HG03432 (cell line): ENCODE measurements at regions not wholly inside any gene's neighbourhood (a gene's known extent, or its start where the extent isn't known, plus 50 kb on each side); places are given as distances from the start of the nearest gene placed in this dataset.
"Not testable (repeated sequence)": the region's sequence is repeated elsewhere in the genome, so short reads cannot be mapped to it uniquely, and the experiment has no call there.

Source experiments
- ATAC-seq: cut with Tn5 transposase; IDR thresholded peaks from one replicate; pipeline ENCODE4 v1.9.1; 2021; ENCODE audit warnings: mild to moderate bottlenecking, moderate library complexity; ENCODE audit not compliant: unreplicated experiment

DNA sequence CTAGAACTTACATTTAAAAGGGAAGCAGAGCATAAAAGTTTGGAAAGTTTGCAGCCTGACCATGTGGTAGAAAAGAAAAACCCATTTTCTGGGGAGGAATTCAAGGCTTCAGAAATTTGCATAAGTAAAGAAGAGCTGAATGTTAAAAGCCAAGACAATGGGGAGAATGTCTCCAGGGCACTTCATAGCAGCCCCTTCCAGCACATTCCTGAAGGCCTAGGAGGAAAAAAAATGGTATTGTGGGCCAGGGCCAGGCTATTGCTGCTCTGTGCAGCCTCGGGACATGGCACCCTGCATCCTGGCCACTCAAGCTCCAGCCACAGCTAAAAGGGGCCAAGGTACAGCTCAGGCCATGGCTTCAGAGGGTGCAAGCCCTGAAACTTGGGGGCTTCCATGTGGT lies 474.2 kb upstream of the MDGA2 start:
- not testable (repeated sequence) for ATAC-seq

DNA sequence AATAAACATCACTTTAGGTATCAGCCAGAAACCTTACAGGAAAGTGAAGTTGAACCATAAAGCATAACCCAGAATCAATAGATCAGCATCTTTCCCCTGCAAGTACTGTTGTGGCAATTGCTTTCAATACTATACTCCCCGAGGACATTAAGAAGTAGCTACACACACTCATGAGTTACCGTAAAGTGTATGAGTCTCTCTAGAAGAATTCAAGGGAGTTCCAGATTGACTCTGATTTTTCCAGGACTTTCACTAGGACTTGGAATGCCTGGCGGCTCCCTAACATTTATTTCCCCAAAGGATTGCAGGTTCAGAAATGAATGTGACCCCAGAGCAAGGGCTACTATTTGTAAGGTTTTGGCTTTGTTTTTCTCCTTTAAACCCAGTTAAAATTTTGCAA lies 465.4 kb upstream of the MDGA2 start:
- no peak for ATAC-seq

- no peak for ATAC-seq
Observed at GRCh38 chr14:48129472-48129871, 454.1 kb upstream of the MDGA2 start.

DNA sequence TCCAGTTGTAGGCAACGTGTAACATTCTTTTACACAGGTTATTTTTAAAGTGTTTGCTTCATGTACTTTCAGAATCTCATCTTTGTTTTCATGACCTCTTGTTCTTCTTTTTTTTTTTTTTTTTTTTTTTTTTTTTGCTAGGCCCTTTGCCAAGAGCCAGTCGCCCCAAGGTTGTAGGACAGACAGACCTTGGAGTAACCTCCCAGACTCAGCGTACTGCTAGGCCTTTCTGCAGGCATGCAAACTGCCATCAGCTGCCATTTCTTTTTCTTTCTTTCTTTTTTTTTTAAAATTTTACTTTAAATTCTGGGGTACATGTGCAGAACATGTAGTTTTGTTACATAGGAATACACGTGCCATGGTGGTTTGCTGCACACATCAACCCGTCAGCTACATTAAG lies 452.3 kb upstream of the MDGA2 start:
- ATAC-seq = no peak

- ATAC-seq = no peak
Observed at GRCh38 chr14:48125654-48126053, 450.2 kb upstream of the MDGA2 start.

DNA sequence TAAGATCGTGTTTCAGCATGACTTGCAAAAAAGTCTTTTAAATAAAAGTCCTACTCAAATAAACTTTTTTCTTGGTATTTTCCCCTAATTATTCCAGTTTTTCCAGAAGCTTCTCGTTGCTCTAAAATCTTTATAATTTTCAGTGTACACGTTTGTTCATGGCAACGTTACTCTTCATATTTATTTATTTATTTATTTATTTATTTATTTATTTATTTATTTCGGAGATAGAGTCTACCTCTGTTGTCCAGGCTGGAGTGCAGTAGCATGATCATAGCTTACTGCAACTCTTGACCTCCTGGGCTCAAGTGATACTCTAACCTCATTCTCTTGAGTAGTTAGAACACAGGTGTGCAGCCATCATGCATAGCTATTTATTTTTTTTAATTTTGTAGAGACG lies 438.3 kb upstream of the MDGA2 start:
- no peak for ATAC-seq

- ATAC-seq = no peak
Observed at GRCh38 chr14:48111151-48111550, 435.7 kb upstream of the MDGA2 start.

DNA sequence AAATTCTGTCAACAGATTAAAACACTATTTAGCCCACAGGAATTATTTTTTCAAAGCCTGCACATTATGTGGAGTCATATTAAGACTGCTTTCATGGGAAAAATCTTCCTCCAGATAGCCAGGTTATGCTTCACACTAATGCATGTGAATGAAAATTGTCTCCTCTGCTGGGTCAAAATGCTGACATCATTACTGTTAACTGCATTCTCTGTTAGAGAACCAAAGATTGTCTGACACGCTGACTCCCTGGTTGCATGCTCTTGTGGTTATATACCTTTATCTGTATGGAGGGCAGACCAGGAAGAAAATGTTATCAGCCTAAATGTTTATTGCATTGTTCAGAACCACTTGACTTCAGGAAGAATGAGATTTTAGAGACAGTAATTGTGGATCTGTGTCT lies 432.2 kb upstream of the MDGA2 start:
- no peak for ATAC-seq

- ATAC-seq = no peak
Observed at GRCh38 chr14:48096897-48097296, 421.5 kb upstream of the MDGA2 start.

DNA sequence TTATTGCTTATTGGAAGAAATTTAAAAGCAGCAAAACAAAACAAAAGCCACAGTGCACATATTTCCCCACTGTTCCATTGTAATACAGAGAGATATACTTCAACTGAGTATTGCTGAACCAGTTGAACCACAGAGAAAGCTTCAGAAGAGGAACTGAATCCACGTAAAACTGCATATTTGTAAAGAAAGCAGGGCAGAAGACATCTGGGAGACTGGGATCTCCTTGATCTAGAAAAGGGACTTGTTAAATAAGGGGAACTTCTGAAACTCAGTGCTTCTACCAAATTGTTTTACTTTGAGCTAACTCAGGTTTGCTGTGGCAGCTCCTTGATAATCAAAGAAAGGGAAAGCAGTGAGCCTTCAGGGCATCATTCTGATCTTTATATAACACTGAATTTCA lies 411.1 kb upstream of the MDGA2 start:
- no peak for ATAC-seq

DNA sequence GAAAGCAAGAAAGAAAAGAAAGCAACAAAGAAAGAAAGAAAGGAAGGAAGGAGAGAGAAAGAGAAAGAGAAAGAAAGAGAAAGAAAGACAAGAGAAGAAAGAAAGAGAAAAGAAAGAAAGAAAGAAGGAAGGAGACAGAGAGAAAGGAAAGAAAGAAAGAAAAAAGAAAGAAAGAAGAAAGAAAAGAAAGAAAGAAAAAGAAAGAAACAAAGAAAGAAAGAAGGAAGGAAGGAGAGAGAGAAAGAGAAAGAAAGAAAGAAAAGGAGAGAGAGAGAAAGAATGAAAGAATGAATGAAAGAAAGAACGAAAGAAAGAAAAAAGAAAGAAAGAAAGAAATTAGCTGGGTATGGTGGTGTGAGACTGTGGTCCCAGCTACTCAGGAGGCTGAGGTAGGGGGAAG lies 400.1 kb upstream of the MDGA2 start:
- ATAC-seq = no peak

GRCh38 chr14:48052973-48053372 lies 377.6 kb upstream of the MDGA2 start:
- no peak for ATAC-seq

GRCh38 chr14:48035836-48036235 lies 360.4 kb upstream of the MDGA2 start:
- ATAC-seq = no peak

- no peak for ATAC-seq
Observed at GRCh38 chr14:48027115-48027514, 351.7 kb upstream of the MDGA2 start.

- ATAC-seq = no peak
Observed at GRCh38 chr14:48023881-48024280, 348.5 kb upstream of the MDGA2 start.

- not testable (repeated sequence) for ATAC-seq
Observed at GRCh38 chr14:48011484-48011883, 336.1 kb upstream of the MDGA2 start.

- peak; percentile 71 for ATAC-seq
Observed at GRCh38 chr14:48008646-48009045, 333.2 kb upstream of the MDGA2 start.

DNA sequence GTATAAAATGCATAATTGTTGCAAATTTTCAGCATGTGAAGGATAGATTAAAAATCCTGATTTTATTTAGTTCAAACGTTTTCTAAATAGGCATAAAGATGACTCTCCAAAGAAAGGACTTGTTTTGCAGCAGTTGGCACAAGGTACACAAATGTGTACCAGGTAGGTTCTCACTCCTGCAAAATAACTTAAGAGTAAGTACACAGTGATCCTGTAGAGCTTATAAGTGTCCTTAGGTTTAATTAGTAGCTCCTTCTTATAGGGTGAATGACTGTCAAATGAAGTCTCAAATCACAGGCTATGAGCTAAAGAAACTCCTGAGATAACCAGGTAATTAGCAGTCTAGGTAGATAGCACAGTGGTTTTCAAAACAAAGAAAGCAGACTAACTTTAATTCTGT lies 330.6 kb upstream of the MDGA2 start:
- ATAC-seq = no peak

DNA sequence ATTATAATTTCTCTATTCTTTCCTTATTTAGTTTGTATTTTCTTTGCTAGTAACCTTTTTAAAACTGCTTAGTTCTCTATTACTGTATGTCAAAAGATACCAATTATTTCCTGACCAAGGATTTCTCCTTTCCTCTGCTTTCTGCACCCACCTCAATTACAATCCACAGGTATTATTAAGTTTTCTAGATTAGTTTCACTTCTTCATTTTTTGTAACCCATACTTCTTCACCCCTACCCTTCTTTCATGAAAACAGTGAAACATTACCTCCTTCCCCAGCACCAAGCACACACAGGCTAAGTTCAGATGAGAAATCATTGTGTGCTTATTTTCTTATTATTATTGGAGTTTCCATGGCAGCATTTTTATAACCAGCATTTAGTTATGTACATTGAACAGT lies 318.5 kb upstream of the MDGA2 start:
- no peak for ATAC-seq

- no peak for ATAC-seq
Observed at GRCh38 chr14:47988175-47988574, 312.8 kb upstream of the MDGA2 start.

DNA sequence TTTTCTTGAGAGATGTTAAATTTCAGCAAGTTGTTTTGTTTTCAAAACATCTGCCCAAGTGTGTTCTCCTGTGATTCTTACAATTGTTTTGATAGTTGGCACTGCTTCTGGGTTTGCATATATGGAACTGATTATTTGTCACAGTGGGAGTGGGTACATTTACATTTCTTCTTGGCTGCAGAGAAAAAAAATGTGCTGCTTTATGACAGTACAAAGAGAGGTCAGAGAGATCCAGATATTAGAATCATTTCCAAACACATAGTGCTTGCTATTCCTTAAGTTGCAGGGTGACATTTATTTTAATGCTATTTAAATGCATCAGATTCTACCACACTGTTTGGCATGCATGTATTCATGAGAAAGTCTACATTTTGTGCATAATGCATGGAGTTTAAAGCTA lies 303.5 kb upstream of the MDGA2 start:
- ATAC-seq = no peak

- no peak for ATAC-seq
Observed at GRCh38 chr14:47976139-47976538, 300.7 kb upstream of the MDGA2 start.

DNA sequence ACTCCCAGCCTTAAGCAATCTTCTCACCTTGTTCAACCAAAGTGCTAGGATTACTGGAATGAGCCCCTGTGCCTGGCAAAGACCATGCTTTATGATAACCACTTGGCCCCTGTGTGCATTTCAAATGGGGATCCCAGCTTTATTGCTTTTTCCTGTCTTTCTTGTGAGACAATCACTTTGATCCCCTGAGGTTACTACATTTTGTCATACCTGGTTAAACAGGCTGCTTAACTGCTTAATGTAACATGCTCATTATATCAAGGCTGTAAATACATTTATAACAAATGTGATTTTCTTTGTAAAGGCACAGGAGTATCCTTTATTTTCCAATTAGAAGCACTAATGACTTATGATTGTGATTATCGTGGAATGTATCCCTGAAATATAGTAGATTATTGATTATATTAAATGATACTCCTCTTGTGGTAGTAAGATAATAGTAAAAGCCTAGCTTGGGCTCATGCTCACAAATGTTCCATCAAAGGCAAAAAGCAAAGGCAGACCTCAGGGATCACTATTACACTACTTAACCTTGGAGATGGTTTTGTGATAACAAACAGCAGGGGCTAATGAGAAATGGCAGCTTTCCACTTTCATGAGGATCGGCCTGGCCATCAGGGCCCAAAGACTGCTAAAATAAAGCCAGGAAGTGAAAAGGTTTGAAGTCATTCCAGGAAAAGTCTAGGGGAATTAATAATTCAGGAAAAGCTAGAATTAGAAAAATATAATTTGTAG lies 290.8 kb upstream of the MDGA2 start:
- no peak for ATAC-seq
